Hepatic stellate cell (primary cell): ENCODE measurements at regions not wholly inside any gene's neighbourhood (a gene's known extent, or its start where the extent isn't known, plus 50 kb on each side); places are given as distances from the start of the nearest gene placed in this dataset.
"Not testable (repeated sequence)": the region's sequence is repeated elsewhere in the genome, so short reads cannot be mapped to it uniquely, and the experiment has no call there.

ENCODE experiments used
- DNase-seq: peaks from one replicate; pipeline ENCODE4 v3.0.0; 2011; ENCODE audit warnings: low spot score

- peak; percentile 48 for DNase-seq
Measured at GRCh38 chr10:21364196-21365114, 161.0 kb downstream of the SKIDA1 start.

GRCh38 chr10:21363731-21364104 is 161.8 kb downstream of the SKIDA1 start:
- no peak for DNase-seq

GRCh38 chr10:21363092-21363730 is 162.3 kb downstream of the SKIDA1 start:
- no peak for DNase-seq

DNA sequence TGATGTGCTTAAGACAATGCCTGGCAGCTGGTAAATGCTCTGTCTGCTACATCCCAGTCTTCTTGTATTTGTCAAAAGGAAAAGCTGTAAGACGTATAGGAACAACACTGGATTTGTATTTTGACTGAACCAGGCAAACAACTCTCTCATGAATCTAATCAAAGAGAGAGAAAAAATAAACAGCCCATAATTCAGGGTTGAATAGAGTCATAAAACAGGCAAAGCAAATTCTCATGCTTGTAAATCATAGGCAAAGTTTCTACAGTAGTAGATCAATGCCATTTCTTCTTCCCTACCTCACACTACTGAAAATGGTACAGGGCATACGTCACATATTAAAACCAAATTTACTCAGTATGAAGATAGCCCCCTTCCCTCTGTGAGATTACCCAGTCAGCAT is 166.3 kb downstream of the SKIDA1 start:
- DNase-seq, result no peak

GRCh38 chr10:21355591-21356011 is 169.9 kb downstream of the SKIDA1 start:
- DNase-seq, result no peak

GRCh38 chr10:21352886-21353285 is 172.6 kb downstream of the SKIDA1 start:
- no peak for DNase-seq

DNA sequence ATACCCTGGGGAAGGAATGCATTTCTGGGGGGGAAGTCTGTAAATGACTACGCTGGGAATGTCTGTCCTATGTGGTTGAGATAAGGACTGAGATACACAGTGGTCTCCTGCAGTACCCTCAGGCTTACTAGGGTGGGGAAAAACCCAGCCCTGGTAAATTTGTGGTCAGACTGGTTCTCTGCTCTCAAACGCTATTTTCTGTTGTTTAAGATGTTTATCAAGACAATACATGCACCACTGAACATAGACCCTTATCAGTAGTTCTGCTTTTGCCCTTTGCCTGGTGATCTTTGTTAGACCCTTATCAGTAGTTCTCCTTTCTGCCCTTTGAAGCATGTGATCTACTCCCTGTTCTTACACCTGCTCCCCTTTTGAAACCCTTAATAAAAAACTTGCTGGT is 173.9 kb downstream of the SKIDA1 start:
- not testable (repeated sequence) for DNase-seq

- no peak for DNase-seq
Measured at GRCh38 chr10:21349912-21350286, 175.6 kb downstream of the SKIDA1 start.

GRCh38 chr10:21347785-21348170 is 177.7 kb downstream of the SKIDA1 start:
- DNase-seq, result no peak

DNA sequence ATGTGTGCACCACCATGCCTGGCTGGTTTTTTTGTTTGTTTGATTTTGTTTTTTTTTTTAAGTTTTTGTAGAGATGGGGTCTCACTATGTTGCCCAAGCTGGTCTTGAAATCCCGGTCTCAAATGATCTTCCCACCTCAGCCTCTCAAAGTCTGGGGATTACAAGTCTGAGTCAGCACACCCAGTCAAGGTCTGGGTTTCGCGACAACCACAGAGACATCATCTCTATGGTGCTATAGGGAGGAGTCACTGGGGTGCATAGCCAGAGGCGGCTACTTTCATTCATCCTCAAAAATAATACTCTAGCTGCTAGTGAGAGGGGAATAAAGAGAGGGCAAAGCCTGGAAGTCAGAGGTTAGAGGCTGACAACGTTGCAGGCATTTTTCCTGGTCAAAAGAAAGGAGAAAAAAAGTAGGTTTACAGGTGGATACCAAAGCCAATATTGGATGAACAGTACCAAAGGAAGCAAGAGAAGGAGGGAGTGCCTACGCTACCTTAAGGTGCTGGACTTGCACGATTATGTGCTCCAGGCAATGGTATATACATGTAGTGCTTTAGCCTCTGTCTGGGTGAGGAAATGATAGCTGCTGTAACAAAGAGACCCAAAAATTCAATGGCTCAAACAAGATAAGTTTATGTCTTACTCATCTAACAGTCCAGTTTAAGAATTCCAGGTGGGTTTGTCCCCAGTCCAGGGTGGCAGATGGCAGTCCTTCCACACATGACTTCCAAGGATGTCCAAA is 178.3 kb downstream of the SKIDA1 start:
- no peak for DNase-seq

GRCh38 chr10:21343087-21343486 is 182.4 kb downstream of the SKIDA1 start:
- no peak for DNase-seq

- not testable (repeated sequence) for DNase-seq
Measured at GRCh38 chr10:21342499-21342898, 183.0 kb downstream of the SKIDA1 start.

- DNase-seq, result no peak
Measured at GRCh38 chr10:21340331-21340730, 185.2 kb downstream of the SKIDA1 start.

GRCh38 chr10:21337171-21337792 is 188.2 kb downstream of the SKIDA1 start:
- no peak for DNase-seq

DNA sequence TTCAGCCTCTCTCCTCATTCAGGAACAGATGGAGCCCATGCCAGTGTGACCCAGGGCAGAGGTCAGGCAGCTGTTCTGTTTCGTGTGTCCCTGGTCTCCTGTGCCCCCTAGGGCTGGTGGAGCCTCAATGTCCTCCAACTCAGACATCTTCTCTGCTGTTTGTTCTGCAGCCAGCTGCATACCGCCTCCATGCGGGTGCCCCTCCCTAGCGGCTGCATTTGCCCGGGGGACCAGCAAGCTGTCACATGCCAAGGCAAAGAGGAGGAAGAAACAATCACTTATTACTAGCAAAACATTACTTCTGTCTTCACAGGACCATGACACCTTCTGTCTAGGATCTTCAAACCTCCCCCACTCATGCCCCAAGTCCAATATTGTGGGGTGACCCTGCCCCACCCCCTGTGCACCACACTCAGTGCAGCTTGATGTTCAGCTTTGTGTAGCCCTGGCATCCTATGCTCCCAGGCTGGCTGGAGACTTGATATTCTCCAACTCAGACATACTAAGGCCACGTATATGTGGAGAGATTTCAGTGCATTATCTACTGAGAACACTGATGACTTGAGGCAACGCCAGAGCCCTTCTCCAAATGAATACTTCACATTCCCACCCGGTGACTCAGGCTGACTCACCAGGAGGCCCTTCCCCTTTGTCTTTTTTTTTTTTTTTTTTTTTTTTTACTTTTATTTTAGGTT is 188.9 kb downstream of the SKIDA1 start:
- DNase-seq, result peak; percentile 79

DNA sequence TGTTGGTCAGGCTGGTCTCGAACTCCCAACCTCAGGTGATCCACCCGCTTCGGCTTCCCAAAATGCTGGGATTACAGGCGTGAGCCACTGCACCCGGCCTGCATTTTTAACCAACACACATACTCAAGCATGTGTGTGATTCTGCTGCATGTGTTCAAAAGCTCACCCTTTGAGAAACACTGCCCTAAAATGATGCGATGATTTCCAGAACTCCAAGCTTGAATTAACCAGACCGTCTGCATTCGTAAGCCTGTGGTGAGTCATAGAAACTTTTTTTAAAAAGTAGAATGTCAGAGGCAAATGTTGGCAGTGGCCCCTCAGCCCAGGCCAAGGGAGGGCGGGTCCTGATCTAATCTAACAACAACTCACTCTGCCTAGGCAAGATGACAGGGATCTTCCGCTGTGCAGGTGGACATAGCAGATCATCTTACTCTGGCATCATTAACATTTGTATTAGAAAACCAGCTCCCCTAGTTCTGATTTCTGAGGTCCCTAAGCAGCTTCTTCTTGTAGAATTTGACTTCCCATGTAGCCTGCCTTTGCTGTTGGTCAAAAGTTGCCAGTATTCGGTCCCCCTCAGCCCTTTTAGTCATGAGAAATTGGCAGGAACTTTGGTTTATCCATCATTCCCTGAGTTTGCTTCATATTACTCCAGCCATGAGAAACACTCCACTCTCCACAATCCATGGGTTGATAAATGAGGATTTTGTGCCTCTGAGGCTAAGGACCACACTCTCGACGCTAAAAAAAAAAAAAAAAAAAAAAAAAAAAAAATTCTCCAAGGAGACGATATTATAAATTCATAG is 190.4 kb downstream of the SKIDA1 start:
- peak; percentile 64 for DNase-seq

DNA sequence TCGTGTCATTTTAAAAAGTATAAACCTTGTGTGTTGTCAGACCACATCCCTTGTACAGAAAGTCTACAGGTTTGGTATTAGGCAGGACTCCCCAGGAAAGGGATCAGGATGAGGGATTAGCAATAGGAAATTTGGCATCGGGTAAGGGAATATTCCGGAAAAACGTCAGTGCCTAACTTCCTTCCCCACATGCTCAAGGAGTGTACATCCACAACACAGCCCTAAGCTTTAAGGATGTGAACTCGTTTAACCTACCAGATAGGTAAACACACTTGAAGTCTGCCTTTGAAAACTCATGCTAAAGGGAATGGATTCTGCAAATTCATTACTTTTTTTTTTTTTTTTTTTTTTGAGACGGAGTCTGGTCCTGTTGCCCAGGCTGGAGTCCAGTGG is 194.9 kb downstream of the SKIDA1 start:
- DNase-seq, result no peak

DNA sequence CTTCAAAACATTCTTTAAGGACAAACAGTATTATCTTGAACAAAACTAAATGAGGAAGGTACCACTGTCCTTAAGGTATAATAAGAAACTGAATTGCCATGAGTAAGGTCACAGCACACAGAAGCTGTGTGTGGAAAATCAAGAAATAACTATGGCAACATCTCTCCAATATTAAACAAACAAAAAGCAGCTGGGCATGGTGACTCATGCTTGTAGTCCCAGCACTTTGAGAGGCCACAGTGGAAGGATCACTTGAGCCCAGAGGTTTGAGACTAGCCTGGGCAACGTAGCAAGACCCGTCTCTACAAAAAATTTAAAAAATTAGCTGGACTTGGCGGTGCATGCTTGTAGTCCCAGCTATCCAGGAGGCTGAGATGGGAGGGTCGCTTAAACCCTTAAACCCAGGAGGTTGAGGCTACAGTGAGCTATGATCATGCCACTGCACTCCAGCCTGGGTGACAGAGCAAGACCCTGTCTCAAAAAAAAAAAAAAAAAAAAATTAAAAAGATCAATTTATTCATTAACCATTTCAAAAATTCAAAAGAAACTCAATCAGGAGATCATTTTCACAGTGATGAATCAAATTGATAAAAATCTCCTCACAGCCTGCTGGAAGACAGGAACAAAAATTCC is 195.4 kb downstream of the SKIDA1 start:
- DNase-seq, result peak; percentile 54

- DNase-seq, result no peak
Measured at GRCh38 chr10:21327289-21327993, 198.0 kb downstream of the SKIDA1 start.
